ENCODE measurements at regions not wholly inside any gene's neighbourhood (a gene's known extent, or its start where the extent isn't known, plus 50 kb on each side); places are given as distances from the start of the nearest gene placed in this dataset.
"Not testable (repeated sequence)": the region's sequence is repeated elsewhere in the genome, so short reads cannot be mapped to it uniquely, and the experiment has no call there.

DNA sequence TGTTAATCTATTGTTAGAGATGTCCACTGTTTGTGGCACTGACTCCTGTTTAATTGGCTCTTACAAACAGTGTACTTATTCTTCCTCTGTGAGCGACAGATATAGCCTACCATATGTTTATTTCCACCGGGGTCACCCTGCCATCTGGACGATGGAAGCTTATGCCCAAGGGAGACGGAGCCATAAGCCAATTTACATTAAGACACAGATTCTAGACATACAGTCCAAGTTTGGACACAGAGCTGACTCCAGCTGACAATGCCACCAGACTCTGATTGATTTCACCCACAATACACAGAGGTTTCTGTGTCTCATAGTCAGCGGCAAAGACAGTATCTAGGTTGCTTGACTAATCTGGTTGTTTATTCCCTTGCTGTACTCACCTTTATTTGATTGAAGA is 198.9 kb downstream of the ENC1 start:
- intact Hi-C loops (cut with DNase I, micrococcal nuclease): no loop called here
- H3K9me3 ChIP-seq: no peaks in the 10 kb centered on the region
- DNase-seq (no peak), ATAC-seq (no peak)
- no peaks in the 10 kb centered on the region for H3K36me3 ChIP-seq (ENCODE audit: low read depth)
- H3K4me1 ChIP-seq (ENCODE audit: low read depth): no peaks in the 10 kb centered on the region
- TF ChIP-seq, protein P1, sequence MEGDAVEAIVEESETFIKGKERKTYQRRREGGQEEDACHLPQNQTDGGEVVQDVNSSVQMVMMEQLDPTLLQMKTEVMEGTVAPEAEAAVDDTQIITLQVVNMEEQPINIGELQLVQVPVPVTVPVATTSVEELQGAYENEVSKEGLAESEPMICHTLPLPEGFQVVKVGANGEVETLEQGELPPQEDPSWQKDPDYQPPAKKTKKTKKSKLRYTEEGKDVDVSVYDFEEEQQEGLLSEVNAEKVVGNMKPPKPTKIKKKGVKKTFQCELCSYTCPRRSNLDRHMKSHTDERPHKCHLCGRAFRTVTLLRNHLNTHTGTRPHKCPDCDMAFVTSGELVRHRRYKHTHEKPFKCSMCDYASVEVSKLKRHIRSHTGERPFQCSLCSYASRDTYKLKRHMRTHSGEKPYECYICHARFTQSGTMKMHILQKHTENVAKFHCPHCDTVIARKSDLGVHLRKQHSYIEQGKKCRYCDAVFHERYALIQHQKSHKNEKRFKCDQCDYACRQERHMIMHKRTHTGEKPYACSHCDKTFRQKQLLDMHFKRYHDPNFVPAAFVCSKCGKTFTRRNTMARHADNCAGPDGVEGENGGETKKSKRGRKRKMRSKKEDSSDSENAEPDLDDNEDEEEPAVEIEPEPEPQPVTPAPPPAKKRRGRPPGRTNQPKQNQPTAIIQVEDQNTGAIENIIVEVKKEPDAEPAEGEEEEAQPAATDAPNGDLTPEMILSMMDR (IDR thresholded peaks at IDR 0.05): no peak
- no peak overlapping the region for H3K4me3 ChIP-seq

DNA sequence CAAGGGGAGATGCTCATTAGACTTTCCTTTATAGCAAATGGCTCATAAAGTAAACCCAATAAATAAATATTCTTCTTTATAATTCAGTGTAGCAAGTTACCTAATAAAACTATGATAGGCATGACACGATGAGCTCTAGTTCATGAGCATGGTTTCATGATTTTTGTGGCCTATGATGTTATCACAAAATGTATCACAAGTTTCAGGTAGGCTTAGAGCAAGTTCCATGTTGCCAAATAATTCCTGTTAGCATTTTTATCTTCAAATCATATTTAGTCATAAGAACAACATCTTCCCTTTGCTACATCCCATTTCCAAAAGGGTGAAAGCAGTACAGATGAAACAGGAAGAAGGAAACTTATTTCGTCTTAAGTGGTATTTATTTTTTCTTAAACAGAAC is 200.2 kb downstream of the ENC1 start:
- Histone ChIP-seq H3K4me1 (ENCODE audit: low read depth) (no peaks in the 10 kb centered on the region), H3K36me3 (ENCODE audit: low read depth) (no peaks in the 10 kb centered on the region), H3K4me3 (no peak overlapping the region), H3K9me3 (no peaks in the 10 kb centered on the region)
- intact Hi-C loops (cut with DNase I, micrococcal nuclease): no loop called here
- ATAC-seq (no peak), DNase-seq (no peak)
- TF ChIP-seq, protein P1 (IDR thresholded peaks at IDR 0.05): no peak

DNA sequence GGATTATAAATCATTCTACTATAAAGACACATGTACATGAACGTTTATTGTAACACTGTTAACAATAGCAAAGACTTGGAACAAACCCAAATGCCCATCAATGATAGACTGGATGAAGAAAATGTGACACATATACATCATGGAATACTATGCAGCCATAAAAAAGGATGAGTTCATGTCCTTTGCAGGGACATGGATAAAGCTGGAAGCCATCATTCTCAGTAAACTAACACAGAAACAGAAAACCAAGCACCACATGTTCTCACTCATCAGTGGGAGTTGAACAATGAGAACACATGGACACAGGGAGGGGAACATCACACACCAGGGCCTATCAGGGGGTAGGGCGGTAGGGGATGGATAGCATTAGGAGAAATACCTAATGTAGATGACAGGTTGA is 202.7 kb downstream of the ENC1 start:
- ATAC-seq; intact Hi-C loops (cut with DNase I, micrococcal nuclease); H3K4me3 ChIP-seq; H3K36me3 ChIP-seq (ENCODE audit: low read depth); H3K4me1 ChIP-seq (ENCODE audit: low read depth); DNase-seq; H3K9me3 ChIP-seq: not testable (repeated sequence)

DNA sequence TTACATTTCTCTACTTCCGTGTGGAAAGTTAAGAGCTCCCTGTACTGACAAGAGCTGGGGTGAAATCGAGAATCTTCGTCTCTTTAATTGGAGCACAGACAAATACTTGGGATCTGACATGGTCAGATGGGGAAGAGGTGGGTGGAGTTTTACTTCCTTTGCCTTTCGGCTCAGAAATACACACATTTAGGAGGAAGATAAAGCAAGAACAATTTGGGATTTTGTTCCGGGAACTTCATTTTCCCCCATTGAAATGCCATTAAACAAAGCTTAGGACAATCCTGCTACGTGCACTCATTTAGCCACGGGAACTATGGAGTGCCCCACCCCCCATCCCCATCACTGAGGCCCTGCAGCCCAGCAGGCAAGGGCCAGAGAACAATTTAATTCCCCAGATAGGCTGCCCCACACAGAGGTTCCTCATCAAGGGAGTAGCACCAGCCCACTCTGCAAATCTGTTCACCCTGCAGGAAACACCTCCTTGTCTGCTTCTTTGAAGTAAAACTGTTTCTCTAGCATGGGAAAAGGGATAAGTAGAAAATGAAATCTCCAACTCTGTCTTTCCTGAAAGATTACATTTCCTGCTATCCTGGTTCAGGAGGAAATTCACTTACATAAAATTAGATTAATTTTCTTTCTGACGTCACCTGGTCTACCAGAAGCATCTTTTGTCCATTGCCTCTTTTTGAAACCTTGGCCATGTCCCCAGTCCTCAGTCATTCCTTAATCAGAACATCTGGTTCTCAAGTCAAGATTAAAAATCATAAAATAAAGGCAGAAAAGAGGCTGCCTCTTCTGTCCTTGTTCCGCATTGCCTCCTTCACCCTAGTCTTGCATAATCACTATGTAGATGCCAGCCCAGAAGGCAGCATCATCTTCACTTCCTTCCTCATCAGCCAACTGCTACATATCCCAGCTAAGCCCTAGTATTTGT is 206.4 kb downstream of the ENC1 start:
- DNase-seq: no peak
- Histone ChIP-seq H3K9me3 (no peaks in the 10 kb centered on the region), H3K36me3 (ENCODE audit: low read depth) (no peaks in the 10 kb centered on the region), H3K4me1 (ENCODE audit: low read depth) (no peaks in the 10 kb centered on the region), H3K4me3 (no peak overlapping the region)
- intact Hi-C loops (cut with DNase I, micrococcal nuclease): no loop called here
- TF ChIP-seq, protein P1 (IDR thresholded peaks at IDR 0.05): no peak
- ATAC-seq: no peak

DNA sequence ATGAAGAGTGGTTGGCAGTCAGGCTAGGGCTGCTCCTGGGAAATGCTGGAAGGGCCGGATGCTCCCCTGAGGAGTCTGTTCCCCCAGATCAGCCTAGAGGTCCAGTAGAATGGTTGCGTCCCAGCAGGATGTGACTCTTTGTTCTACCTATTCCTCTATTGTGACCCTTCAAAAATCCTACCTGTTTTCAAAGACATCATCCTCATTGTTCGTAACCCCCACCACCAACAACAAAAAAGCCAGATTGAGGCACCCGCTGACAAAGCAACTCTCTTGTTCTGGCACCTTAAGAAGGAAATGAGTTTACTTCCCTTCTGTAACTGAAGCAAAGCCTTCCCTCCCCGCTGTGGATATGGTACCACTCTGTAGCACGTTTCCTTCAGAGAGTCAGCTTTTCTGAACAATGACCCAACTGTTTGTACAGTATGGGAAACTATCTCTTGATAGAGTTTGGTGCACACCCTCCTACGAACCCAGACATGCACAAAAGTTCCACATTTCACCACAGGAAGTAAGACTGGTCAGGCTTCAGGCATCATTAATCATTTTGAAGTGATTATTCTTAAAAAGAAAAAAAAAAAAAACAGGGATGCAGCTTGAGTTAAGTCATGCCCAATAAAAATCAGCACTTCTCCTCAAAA is 207.2 kb downstream of the ENC1 start:
- Histone ChIP-seq H3K4me3 (no peak overlapping the region), H3K9me3 (no peaks in the 10 kb centered on the region), H3K36me3 (ENCODE audit: low read depth) (no peaks in the 10 kb centered on the region), H3K4me1 (ENCODE audit: low read depth) (no peaks in the 10 kb centered on the region)
- DNase-seq: no peak
- ATAC-seq: peak; percentile 25
- intact Hi-C loops (cut with DNase I, micrococcal nuclease): no loop called here
- TF ChIP-seq, protein P1 (IDR thresholded peaks at IDR 0.05): no peak

DNA sequence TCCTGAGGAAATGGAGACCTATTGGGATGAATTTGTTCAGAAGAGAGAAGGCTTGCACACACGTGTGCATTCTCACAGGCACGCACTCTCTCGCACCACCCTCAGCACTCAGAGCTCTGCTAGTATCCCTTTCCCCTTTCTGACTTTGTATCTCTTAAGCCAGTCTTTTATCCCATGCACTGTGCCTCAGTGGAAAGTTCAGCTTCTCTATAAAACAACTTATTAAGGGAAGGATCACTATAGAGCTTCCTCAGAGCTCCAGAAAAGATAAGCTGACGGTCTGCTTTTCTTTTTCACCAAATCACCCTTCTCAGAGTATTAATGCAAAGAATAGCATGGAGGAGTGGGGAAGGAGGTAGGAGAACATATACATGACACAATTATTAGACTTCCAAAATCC is 207.8 kb downstream of the ENC1 start:
- TF ChIP-seq, protein P1 (IDR thresholded peaks at IDR 0.05): no peak
- DNase-seq: no peak
- no peaks in the 10 kb centered on the region for H3K4me1 ChIP-seq (ENCODE audit: low read depth)
- intact Hi-C loops (cut with DNase I, micrococcal nuclease): no loop called here
- no peak for ATAC-seq
- H3K36me3 ChIP-seq (ENCODE audit: low read depth): no peaks in the 10 kb centered on the region
- no peaks in the 10 kb centered on the region for H3K9me3 ChIP-seq
- H3K4me3 ChIP-seq: no peak overlapping the region
